ENCODE measurements at regions not wholly inside any gene's neighbourhood (a gene's known extent, or its start where the extent isn't known, plus 50 kb on each side); places are given as distances from the start of the nearest gene placed in this dataset.
"Not testable (repeated sequence)": the region's sequence is repeated elsewhere in the genome, so short reads cannot be mapped to it uniquely, and the experiment has no call there.

- no peak for DNase-seq
These were observed 285.5 kb upstream of the SFSWAP start for GRCh38 chr12:131425112-131426075.

- DNase-seq = no peak
These were observed 282.7 kb upstream of the SFSWAP start for GRCh38 chr12:131428091-131428685.

GRCh38 chr12:131429221-131429620, 281.7 kb upstream of the SFSWAP start:
- not testable (repeated sequence) for DNase-seq

DNA sequence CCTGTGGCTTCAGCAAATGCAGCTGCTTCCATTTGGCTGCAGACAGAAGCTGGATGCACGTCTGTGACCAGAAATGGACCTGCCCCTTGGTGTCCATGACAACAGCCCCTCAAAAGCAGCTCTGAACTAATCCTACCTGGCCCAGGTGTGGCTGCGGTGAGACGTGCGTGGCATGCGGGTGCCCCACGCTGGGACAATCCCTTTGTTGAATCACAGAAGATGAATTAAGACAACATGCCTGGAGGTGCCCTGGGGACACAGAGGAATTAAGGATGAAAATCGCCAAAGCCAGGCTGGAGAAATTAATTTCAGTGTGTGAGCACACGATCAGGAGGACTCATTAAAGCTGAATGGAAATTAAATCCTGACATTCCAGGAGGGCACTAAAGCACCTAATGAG, 281.2 kb upstream of the SFSWAP start:
- DNase-seq = not testable (repeated sequence)

DNA sequence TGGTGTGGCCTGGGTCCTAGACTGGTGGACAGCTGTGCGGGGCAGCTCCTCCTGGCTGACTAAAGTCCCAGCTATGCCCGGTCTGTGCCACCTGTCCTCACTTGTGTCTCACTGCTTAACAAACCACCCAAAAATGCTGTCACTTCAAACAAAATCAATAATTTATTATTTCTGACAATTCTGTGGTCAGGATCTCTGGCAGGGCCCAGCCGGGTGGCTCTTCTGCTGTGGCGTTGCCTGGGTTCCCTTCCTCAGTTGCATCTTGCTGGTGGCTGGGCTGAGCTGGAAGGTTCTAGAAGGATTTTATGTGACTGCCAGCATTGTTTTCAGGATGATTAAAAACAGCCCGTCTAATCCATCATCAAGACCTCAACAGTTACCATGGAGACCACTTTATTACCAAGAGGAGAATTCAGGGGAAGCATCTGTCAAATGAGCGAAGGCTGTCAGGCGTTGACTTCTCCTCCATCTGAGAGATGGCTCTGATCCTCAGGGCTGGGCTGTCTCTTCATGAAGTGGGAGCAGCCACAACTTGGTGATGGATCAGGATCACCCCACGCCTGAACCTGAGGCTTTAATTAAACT, 280.6 kb upstream of the SFSWAP start:
- no peak for DNase-seq

- DNase-seq = not testable (repeated sequence)
These were observed 279.7 kb upstream of the SFSWAP start for GRCh38 chr12:131431126-131431655.

GRCh38 chr12:131432532-131433260, 278.2 kb upstream of the SFSWAP start:
- no peak for DNase-seq

- DNase-seq = no peak
These were observed 276.4 kb upstream of the SFSWAP start for GRCh38 chr12:131434208-131435125.

GRCh38 chr12:131436922-131437705, 273.8 kb upstream of the SFSWAP start:
- no peak for DNase-seq

DNA sequence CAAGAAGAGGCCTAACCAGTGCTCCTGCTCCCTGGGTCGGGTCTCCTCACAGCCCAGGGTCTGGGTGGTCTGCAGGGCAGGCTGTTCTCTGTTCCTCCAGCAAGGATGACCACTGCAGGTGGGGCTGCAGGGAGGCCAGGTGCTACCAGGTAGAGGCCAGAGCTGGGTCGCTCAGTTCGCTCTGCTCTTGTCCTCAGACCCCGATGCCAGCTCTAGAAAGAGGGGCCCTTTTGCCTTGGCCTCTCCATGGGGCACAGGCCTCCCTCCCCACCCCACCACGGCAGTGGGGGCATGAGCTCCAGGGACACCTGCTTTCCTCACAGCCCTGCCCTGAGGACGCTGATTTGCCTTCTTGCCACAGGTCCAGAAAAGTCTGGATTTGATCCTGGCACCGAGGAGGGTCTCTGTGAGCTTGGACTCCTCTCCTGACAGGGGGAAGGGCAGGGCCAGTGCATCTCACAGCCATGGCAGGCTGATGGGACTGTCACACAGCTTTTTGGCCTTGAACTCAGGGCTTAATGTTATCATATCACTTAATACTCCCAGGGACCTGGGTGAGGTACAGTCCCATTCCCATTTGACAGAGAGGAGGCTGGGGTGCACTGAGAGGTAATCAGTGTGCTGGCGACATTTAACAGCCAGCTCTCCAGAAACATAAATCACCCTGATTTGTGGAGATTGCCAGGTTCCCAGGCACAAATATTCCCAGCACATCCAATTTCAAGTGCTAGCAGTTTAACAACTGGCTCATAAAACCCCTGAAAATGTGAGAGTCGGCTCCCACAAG, 273.0 kb upstream of the SFSWAP start:
- DNase-seq = no peak

DNA sequence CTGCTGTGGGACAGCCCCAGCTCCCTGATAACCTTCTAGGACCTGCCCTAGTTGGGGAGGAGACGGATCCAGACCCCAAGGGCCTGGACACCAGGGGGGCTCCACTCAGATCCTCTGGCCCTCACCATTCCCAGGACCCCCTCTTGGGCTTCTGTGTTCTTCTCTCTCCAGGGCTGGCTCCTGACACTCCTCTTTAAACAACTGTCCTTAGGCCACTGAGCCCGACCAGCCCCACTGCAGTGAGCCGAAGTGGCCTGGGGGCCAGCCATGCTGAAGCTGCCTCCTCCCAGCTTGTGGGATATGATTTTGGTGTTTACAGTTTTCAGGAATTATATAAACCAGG, 272.4 kb upstream of the SFSWAP start:
- not testable (repeated sequence) for DNase-seq

- DNase-seq = no peak
These were observed 272.0 kb upstream of the SFSWAP start for GRCh38 chr12:131438881-131439280.

DNA sequence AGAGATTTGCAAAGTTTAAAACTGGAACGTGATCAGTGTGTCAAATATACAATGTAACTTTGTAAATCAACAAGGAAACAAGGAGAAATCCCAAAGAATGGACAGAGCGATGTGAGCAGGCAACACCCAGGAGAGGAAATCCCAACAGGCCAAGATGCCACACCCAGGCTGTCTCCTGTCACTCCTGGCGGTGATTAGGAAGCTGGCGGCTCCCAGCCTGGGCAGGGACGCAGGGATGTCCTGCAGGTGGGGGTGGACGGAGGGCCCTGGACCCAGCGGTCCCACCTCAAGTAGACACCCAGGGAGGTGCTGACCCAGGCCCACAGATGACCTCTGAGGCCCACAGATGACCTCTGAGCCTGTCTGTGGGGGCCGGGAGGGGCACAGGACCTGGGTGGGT, 271.1 kb upstream of the SFSWAP start:
- not testable (repeated sequence) for DNase-seq

DNA sequence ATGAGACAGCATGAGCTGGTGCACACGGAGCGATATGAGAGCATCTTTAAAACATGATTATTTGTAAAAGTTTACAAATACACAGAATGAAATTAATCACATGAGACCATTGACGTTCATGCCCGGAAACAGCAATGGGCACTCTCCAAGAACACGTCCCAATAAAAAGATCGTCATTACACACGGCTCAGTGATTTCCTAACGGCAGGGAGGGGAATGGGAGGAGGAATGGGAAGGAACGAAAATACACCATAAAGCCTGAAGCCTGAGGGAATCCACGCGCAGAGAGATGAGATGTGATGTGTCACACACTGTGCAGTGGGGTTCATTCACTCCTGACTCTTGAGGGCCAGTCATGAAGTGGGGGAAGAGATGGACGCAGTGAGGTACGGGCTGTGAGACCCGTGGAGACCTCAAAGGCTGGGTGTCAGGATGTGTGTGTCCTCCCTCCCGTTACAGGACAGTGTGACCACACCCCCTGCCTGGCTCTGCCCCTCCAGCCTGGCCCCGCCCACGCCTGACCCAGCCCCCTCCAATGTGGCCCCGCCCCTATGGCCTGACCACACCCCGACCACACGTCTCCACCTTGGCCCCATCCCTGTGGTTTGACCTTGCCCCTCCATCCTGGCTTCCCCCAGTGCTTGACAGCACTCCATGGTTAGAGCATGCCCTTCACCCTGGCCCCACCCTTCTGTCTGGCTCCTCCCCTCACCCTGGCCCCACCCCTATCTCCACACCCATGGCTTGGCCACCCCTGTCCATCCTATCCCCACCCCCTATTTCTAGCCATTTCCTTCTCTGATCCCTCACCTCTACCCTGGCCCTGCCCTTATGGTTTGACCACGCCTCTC, 270.5 kb upstream of the SFSWAP start:
- DNase-seq = not testable (repeated sequence)

GRCh38 chr12:131441060-131441396, 269.9 kb upstream of the SFSWAP start:
- no peak for DNase-seq

GRCh38 chr12:131441638-131442336, 269.1 kb upstream of the SFSWAP start:
- DNase-seq = no peak

- no peak for DNase-seq
These were observed 268.5 kb upstream of the SFSWAP start for GRCh38 chr12:131442337-131442918.
